PC-3 (cell line): ENCODE measurements at regions not wholly inside any gene's neighbourhood (a gene's known extent, or its start where the extent isn't known, plus 50 kb on each side); places are given as distances from the start of the nearest gene placed in this dataset.
A peak's percentile ranks its signal among the peaks of the same experiment; 100 is the strongest.

Experiments
- ATAC-seq: fragments of 200-7000 bp; cut with Tn5 transposase; 2 replicates; pipeline ENCODE4 v1.9.1; 2020; ENCODE audit warnings: mild to moderate bottlenecking, moderate library complexity
- BruUV-seq: library from RNA; stranded (reverse); fragments of 400-500 nt; replicated peaks from 2 replicates; lab custom pipeline; 2021; lab: Mats Ljungman, UMichigan
- CTCF ChIA-PET: fragments of 300-600 bp; sonication (Branson Sonifier 250); formaldehyde crosslinking; loops from one replicate; lab custom pipeline; 2022; ENCODE audit warnings: antibody characterized with exemption; lab: Charles Lee
- POLR2A ChIA-PET: fragments of 300-600 bp; sonication (Branson Sonifier 250); formaldehyde crosslinking; loops from one replicate; lab custom pipeline; 2022; ENCODE audit warnings: antibody characterized with exemption; ENCODE audit not compliant: unreplicated experiment; lab: Charles Lee
- DNase-seq: peaks from one replicate; pipeline ENCODE4 v3.0.0-alpha.2; 2015
- H2AFZ ChIP-seq: fragments of 300-600 bp; sonication (generic); 2 replicates; pipeline ENCODE4 v1.6.0; 2016; ENCODE audit warnings: antibody characterized with exemption, low read length
- H3F3A ChIP-seq: fragments of 300-600 bp; sonication (generic); one replicate; pipeline ENCODE4 v1.6.0; 2017; ENCODE audit warnings: antibody characterized with exemption, low read length, control low read depth, mild to moderate bottlenecking; ENCODE audit not compliant: unreplicated experiment
- H3K27ac ChIP-seq: fragments of 300-600 bp; sonication (generic); 2 replicates; pipeline ENCODE4 v1.5.1; 2016; ENCODE audit warnings: mild to moderate bottlenecking, low read length
- H3K27me3 ChIP-seq: fragments of 300-600 bp; sonication (generic); 2 replicates; pipeline ENCODE4 v1.6.1; 2016; ENCODE audit warnings: low read length, mixed read lengths
- H3K36me3 ChIP-seq: fragments of 300-600 bp; sonication (generic); 2 replicates; pipeline ENCODE4 v1.6.1; 2016; ENCODE audit warnings: low read depth, mixed run types, low read length, mixed read lengths
- H3K4me1 ChIP-seq: fragments of 300-600 bp; sonication (generic); 2 replicates; pipeline ENCODE4 v1.5.1; 2016; ENCODE audit warnings: low read length; ENCODE audit not compliant: insufficient read depth
- H3K4me2 ChIP-seq: fragments of 300-600 bp; sonication (generic); 2 replicates; pipeline ENCODE4 v1.6.0; 2016; ENCODE audit warnings: low read length
- H3K4me3 ChIP-seq: fragments of 300-600 bp; sonication (generic); 2 replicates; pipeline ENCODE4 v1.5.1; 2016; ENCODE audit warnings: mild to moderate bottlenecking, low read length, mixed read lengths
- H3K79me2 ChIP-seq: fragments of 300-600 bp; sonication (generic); 2 replicates; pipeline ENCODE4 v1.6.1; 2017; ENCODE audit warnings: low read length, mixed read lengths
- H3K9ac ChIP-seq: fragments of 300-600 bp; sonication (generic); 2 replicates; pipeline ENCODE4 v1.6.0; 2016; ENCODE audit warnings: mild to moderate bottlenecking, low read length
- H3K9me2 ChIP-seq: fragments of 300-600 bp; sonication (generic); replicated peaks from 2 replicates; pipeline ENCODE4 v1.6.1; 2016; ENCODE audit warnings: mixed run types, low read length, mixed read lengths
- H3K9me3 ChIP-seq: fragments of 300-600 bp; sonication (generic); 2 replicates; pipeline ENCODE4 v1.6.1; 2016; ENCODE audit warnings: low read length, mixed read lengths
- H4K20me1 ChIP-seq: fragments of 300-600 bp; sonication (generic); 2 replicates; pipeline ENCODE4 v1.6.1; 2016; ENCODE audit warnings: low read length, mixed read lengths
- EZH2 ChIP-seq: fragments of 300-600 bp; sonication (generic); IDR thresholded peaks from one replicate; pipeline ENCODE4 v1.6.1; 2017; ENCODE audit warnings: antibody characterized with exemption, mild to moderate bottlenecking, low read length; ENCODE audit not compliant: unreplicated experiment
- EZH2phosphoT487 ChIP-seq: fragments of 300-600 bp; sonication (generic); IDR thresholded peaks from 2 replicates; pipeline ENCODE4 v1.6.1; 2018; ENCODE audit warnings: mild to moderate bottlenecking, antibody characterized with exemption, low read length, borderline replicate concordance
- intact Hi-C: fragments of 100-400 bp; cut with micrococcal nuclease; formaldehyde crosslinking; loops from 2 replicates; pipeline ENCODE4 v1.9.0; 2023
- TF ChIP-seq, protein P1 (sequence below): fragments of 300-600 bp; sonication (generic); conservative IDR thresholded peaks from 2 replicates; pipeline ENCODE4 v1.5.1; 2017; ENCODE audit warnings: antibody characterized with exemption, low read depth, mild to moderate bottlenecking, low read length

DNA sequence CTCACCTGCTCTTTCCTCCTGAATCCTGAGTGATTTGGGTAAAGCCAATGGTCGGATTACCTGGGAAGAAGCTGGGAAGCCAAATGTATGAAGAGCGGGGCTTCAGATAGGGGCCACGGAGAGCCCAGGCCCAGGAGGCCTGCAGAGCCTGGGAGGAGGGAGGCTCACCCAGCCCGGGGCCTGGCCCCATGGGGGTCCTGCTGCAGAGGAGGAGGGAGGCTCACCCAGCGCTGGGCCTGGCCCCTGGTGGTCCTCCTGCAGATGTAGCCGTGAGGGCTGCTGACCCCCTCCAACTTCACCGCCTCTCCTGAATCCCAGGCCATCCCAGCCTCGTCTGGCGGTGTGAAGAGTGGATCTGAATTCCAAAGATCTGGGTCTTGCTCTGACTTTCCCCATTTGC lies 368.4 kb downstream of the THBS2 start:
- H3K27me3 ChIP-seq = peaks cover 30% of the 10 kb centered on the region
- TF ChIP-seq, protein P1, sequence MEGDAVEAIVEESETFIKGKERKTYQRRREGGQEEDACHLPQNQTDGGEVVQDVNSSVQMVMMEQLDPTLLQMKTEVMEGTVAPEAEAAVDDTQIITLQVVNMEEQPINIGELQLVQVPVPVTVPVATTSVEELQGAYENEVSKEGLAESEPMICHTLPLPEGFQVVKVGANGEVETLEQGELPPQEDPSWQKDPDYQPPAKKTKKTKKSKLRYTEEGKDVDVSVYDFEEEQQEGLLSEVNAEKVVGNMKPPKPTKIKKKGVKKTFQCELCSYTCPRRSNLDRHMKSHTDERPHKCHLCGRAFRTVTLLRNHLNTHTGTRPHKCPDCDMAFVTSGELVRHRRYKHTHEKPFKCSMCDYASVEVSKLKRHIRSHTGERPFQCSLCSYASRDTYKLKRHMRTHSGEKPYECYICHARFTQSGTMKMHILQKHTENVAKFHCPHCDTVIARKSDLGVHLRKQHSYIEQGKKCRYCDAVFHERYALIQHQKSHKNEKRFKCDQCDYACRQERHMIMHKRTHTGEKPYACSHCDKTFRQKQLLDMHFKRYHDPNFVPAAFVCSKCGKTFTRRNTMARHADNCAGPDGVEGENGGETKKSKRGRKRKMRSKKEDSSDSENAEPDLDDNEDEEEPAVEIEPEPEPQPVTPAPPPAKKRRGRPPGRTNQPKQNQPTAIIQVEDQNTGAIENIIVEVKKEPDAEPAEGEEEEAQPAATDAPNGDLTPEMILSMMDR = no peak
- TF ChIP-seq EZH2 (no peak), EZH2phosphoT487 (no peak)
- CTCF ChIA-PET = no interaction called here
- no peak for ATAC-seq
- H3K9me2 ChIP-seq = no peaks in the 10 kb centered on the region
- H3K4me1 ChIP-seq = no peaks in the 10 kb centered on the region
- H3K9me3 ChIP-seq = no peaks in the 10 kb centered on the region
- H3K9ac ChIP-seq = no peak overlapping the region
- DNase-seq = no peak
- no peaks in the 10 kb centered on the region for H3K36me3 ChIP-seq
- H3K27ac ChIP-seq = no peak overlapping the region
- no peak overlapping the region for H2AFZ ChIP-seq
- no peak overlapping the region for H3K4me3 ChIP-seq
- no TSS peak for BruUV-seq
- POLR2A ChIA-PET = no interaction called here
- H3F3A ChIP-seq = no peaks in the 10 kb centered on the region
- no peaks in the 10 kb centered on the region for H3K79me2 ChIP-seq
- intact Hi-C loops = no loop called here
- no peak overlapping the region for H3K4me2 ChIP-seq
- H4K20me1 ChIP-seq = no peaks in the 10 kb centered on the region

DNA sequence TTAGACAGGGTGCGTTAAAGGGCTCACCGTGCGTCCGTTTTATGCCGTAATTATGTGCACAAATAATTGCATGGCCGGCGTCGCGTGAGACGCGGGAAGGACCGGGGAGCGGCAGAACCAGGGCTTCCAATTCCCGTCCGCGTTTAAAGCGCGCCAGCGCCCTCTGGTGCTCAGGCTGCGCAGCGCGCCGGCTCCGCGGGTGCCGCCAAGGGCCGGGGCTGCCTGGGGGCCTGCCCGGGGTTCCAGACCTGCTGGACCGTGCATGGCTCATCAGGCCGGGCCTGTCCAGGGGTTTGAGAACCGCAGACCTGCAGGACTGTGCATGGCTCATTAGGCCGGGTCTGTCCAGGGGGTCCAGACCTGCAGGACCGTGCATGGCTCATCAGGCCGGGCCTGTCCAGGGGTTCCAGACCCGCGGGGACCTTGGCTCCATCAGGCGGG lies 369.0 kb downstream of the THBS2 start:
- Histone ChIP-seq H3K4me2 (no peak overlapping the region), H3K4me1 (no peaks in the 10 kb centered on the region)
- no TSS peak for BruUV-seq

DNA sequence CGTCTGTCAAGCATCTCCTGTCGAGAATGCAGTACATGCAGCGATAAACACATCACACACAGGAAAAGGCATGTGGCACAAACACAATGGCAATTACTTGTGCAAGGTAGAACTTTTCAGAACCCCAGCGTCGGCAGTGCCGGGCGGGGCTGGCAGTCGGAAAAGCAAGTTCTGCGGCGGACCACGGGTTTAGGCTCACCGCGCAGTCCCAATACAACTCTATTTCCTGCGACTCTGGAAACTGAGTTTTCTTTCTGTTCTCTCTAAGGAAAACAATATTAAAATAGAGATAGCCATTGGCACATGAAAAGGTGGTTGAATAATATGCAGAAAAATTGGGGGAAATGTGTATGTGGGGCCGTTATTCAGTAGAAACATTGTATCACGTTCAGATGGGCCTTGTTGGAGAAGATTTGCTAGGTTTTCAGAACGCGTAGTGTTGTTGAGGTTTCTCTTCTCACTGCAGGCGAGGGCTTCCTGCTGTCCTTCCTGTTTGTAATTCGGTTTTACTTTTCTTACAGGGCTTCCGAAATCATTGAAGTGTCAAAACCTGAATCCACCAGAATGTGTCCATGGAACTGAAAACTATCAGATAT lies 369.5 kb downstream of the THBS2 start:
- BruUV-seq = no TSS peak
- Histone ChIP-seq H2AFZ (no peak overlapping the region), H3K4me3 (no peak overlapping the region), H3K9ac (no peak overlapping the region), H3K27ac (no peak overlapping the region), H4K20me1 (no peaks in the 10 kb centered on the region), H3K79me2 (no peaks in the 10 kb centered on the region), H3K36me3 (no peaks in the 10 kb centered on the region), H3K4me2 (no peak overlapping the region), H3K9me2 (no peaks in the 10 kb centered on the region), H3K4me1 (no peaks in the 10 kb centered on the region), H3K27me3 (peaks cover 30% of the 10 kb centered on the region), H3K9me3 (no peaks in the 10 kb centered on the region), H3F3A (no peaks in the 10 kb centered on the region)
- POLR2A ChIA-PET = no interaction called here
- DNase-seq = no peak
- no peak for ATAC-seq
- intact Hi-C loops = no loop called here
- no peak for TF ChIP-seq EZH2
- TF ChIP-seq EZH2phosphoT487 = no peak
- TF ChIP-seq, protein P1 = no peak
- CTCF ChIA-PET = no interaction called here

More for the DNA sequence above, 369.0 kb downstream of the THBS2 start:
- H3K27ac ChIP-seq = no peak overlapping the region
- intact Hi-C loops = no loop called here
- no peaks in the 10 kb centered on the region for H3K36me3 ChIP-seq
- no peaks in the 10 kb centered on the region for H3K79me2 ChIP-seq
- H3K9me3 ChIP-seq = no peaks in the 10 kb centered on the region
- H2AFZ ChIP-seq = no peak overlapping the region
- H4K20me1 ChIP-seq = no peaks in the 10 kb centered on the region
- ATAC-seq = no peak
- DNase-seq = peak; percentile 55
- no peak for TF ChIP-seq EZH2phosphoT487
- TF ChIP-seq, protein P1 = peak; percentile 73
- POLR2A ChIA-PET = no interaction called here
- no peak overlapping the region for H3K4me3 ChIP-seq
- H3K9me2 ChIP-seq = no peaks in the 10 kb centered on the region
- peaks cover 30% of the 10 kb centered on the region for H3K27me3 ChIP-seq
- CTCF ChIA-PET = no interaction called here
- no peak overlapping the region for H3K9ac ChIP-seq
- H3F3A ChIP-seq = no peaks in the 10 kb centered on the region
